Ovary (tissue), 7 donors: ENCODE measurements at regions not wholly inside any gene's neighbourhood (a gene's known extent, or its start where the extent isn't known, plus 50 kb on each side); places are given as distances from the start of the nearest gene placed in this dataset.

Experiments used
- DNase-seq, 5 donors: peaks; one replicate each; pipeline ENCODE4 v3.0.0-alpha.2; 2019 to 2020
- H3K27ac ChIP-seq, 2 donors: fragments of 200-600 bp; one replicate each; pipeline versions ENCODE4 v1.5.1 to v1.8.0; 2019 to 2022
- H3K27me3 ChIP-seq: fragments of 200-600 bp; one replicate; pipeline ENCODE4 v1.8.0; 2022
- H3K36me3 ChIP-seq: fragments of 200-600 bp; sonication (generic); one replicate; pipeline ENCODE4 v1.5.1; 2019
- H3K4me1 ChIP-seq: one replicate; pipeline ENCODE4 v1.8.1; 2013; ENCODE audit warnings: mild to moderate bottlenecking, moderate library complexity; ENCODE audit not compliant: insufficient read depth
- H3K4me3 ChIP-seq: fragments of 200-600 bp; sonication (generic); one replicate; pipeline ENCODE4 v1.5.1; 2017
- H3K9me3 ChIP-seq, 2 donors: fragments of 200-600 bp in 1 of 2; sonication (generic) in 1 of 2; one replicate each; pipeline versions ENCODE4 v1.5.1 to v1.8.1; 2013 to 2019; ENCODE audit warnings: mild to moderate bottlenecking in 1 of 2, moderate library complexity in 1 of 2
- CTCF ChIP-seq, 3 donors: fragments of 450-650 bp in 2 of 3; fragments of 200-600 bp in 1 of 3; IDR thresholded peaks; one replicate each; pipeline versions ENCODE4 v1.5.1 to v1.8.0; 2016 to 2022; ENCODE audit warnings: antibody characterized with exemption in 3 of 3, mild to moderate bottlenecking in 1 of 3
- EP300 ChIP-seq: sonication (generic); formaldehyde crosslinking; IDR thresholded peaks from one replicate; pipeline ENCODE4 v1.6.1; 2017; ENCODE audit warnings: antibody characterized with exemption
- POLR2A ChIP-seq: fragments of 450-650 bp; IDR thresholded peaks from one replicate; pipeline ENCODE4 v1.6.1; 2017; ENCODE audit warnings: antibody characterized with exemption, mild to moderate bottlenecking, moderate library complexity
- WGBS, 3 donors: extraction: QIAGEN DNeasy Blood & Tissue Kit in 1 of 3; methylation state at CpG; one replicate each; pipeline versions ENCODE4 v1.1.5 to v1.1.7; 2013 to 2017; 5-methylcytosine and 5-hydroxymethylcytosine counted together
- intact Hi-C, 4 donors: fragments of 100-400 bp; cut with DNase I; formaldehyde crosslinking; loops; one replicate each; pipeline versions ENCODE4 v1.11.0 to v1.15.1; 2022 to 2023
- donor health status: DM: no; HTN: no; CAD: no; lungs with moderate emphysema.
- donor health status: DM: no; HTN: no; CAD: no.
- donor health status: Bipolar disorder and iron deficiency.
- donor health status: DM: no; HTN: no; CAD: no.
- donor health status: DM: yes; HTN: yes; CAD: no.

DNA sequence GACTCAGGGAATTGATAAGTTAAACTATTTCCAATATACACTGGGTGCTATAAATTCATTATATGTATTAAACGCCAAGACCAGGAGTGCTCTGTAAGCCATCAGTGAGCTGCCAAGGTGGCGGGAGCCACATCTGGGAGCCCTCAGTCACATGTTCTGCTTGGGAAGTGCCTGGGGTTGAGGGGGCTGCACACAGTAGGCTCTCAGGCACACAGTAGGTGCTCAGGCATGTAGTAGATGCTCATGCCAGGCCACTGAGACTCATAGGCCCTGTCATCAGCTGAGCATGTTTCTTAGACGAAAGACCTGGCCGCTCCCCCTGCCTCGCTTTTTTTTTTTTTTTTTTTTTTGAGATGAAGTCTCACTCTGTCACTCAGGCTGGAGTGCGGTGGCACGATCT is 83.3 kb upstream of the BHLHE23 start:
- Histone ChIP-seq H3K4me3 (no peak overlapping the region), H3K27ac (no peak overlapping the region), H3K27me3 (no peaks in the 10 kb centered on the region), H3K36me3 (no peaks in the 10 kb centered on the region), H3K4me1 (no peaks in the 10 kb centered on the region), H3K9me3 (no peaks in the 10 kb centered on the region)
- intact Hi-C loops: no loop called here
- DNase-seq: peak in 1 of 5 donors; percentile 3
- 73 to 81% (median 77%) methylated on average over 7 of the region's 7 CpGs for WGBS, 3 donors
- no peak for TF ChIP-seq EP300
- TF ChIP-seq CTCF (IDR thresholded peaks at IDR 0.05): no peak
- TF ChIP-seq POLR2A: no peak

DNA sequence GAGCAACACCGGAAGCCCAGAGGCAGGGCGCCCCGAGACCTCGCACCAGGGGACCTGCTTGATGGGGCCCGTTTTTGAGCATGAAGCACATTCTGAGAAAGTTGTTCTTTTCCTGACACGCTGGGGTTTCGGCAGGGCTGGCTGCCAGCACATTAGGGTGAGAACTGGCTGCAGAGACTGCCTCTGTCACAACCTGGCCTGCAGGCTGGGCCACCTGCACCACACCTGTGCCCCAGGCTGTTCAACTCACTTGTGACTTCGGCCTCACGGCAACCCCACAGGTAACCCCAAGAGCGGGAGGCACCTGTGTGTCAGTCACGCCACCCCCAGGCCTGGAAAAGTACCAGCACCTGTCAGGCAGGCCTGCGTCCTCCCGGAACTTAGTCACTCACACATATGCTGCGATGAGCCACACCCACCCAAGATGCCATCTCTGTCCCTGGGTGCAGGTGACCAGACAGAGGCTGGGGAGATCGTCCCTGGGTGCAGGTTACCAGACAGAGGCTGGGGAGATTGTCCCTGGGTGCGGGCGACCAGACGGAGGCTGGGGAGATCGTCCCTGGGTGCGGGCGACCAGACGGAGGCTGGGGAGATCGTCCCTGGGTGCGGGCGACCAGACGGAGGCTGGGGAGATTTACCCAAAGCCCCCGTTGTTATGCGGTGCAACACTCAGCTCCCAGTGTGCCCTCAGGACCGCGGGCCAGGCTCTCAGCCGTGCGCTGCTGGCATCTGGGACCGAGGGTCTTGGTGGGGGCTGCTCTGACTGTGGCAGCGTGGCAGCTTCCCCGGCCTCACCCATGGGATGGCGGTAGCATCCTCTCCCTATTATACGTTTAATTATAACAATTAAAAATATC is 82.5 kb upstream of the BHLHE23 start:
- Histone ChIP-seq H3K9me3 (no peaks in the 10 kb centered on the region), H3K4me3 (no peak overlapping the region), H3K27ac (no peak overlapping the region), H3K4me1 (no peaks in the 10 kb centered on the region), H3K36me3 (no peaks in the 10 kb centered on the region), H3K27me3 (no peaks in the 10 kb centered on the region)
- 74 to 85% (median 79%) methylated on average over 37 of the region's 37 CpGs for WGBS, 3 donors
- DNase-seq: peak in 2 of 5 donors; percentile 5 to 21
- TF ChIP-seq CTCF (IDR thresholded peaks at IDR 0.05) (no peak), POLR2A (no peak), EP300 (no peak)
- intact Hi-C loops: no loop called here

DNA sequence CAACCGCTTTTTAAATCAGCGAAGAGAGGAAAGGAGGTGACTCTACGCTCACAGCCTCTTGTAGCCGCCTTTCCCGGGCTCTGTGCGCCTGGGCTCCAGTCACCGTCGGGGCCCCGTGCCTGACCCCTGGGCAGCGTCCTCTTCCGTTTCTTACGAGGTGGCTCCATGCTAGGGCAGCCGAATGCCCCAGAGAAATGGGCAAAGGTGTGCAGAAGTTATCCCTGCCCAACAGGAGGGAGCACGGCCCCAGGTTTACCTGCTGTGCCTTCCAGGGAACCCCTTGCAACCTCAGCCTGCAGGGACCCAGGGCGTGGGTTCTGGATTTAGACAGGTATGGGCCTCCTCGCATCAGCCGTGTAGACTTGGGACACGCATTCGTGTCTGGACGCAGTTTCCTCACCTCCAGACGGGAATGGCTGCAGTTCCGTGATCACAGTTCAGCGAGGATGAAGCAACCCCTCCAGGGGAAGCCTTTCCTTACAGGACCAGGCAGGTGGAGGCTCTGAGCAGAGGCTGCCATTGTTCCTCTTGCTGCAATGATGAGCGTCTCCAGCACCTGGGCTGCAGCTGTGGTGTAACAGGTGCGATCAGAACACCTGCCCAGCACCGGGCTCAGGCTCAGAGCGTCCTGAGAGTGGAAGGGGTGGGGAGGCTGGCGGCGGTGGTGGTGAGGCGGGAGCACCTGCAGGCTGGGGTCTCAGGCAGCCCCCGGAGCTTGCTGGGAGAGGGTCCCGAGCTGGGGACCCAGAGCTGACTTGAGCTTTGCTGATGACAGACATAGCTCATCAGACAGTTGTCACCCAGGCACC is 81.3 kb upstream of the BHLHE23 start:
- 77 to 83% (median 81%) methylated on average over 32 of the region's 32 CpGs for WGBS, 3 donors
- H3K36me3 ChIP-seq: no peaks in the 10 kb centered on the region
- peak in 2 of 5 donors; percentile 3 to 24 for DNase-seq
- intact Hi-C loops: no loop called here
- no peak overlapping the region for H3K4me3 ChIP-seq
- no peaks in the 10 kb centered on the region for H3K9me3 ChIP-seq
- TF ChIP-seq CTCF (IDR thresholded peaks at IDR 0.05) (no peak), EP300 (no peak), POLR2A (no peak)
- H3K4me1 ChIP-seq: no peaks in the 10 kb centered on the region
- H3K27me3 ChIP-seq: no peaks in the 10 kb centered on the region
- H3K27ac ChIP-seq: no peak overlapping the region

GRCh38 chr20:63087236-63087871 is 80.6 kb upstream of the BHLHE23 start:
- intact Hi-C loops: no loop called here
- WGBS, 3 donors: 66 to 69% (median 68%) methylated on average over 29 of the region's 29 CpGs
- peak in 2 of 5 donors; percentile 3 to 21 for DNase-seq
- Histone ChIP-seq H3K36me3 (no peaks in the 10 kb centered on the region), H3K27ac (no peak overlapping the region), H3K9me3 (no peaks in the 10 kb centered on the region), H3K27me3 (no peaks in the 10 kb centered on the region), H3K4me3 (no peak overlapping the region), H3K4me1 (no peaks in the 10 kb centered on the region)
- TF ChIP-seq EP300: no peak
